Endodermal cell (in vitro differentiated cells): ENCODE measurements at regions not wholly inside any gene's neighbourhood (a gene's known extent, or its start where the extent isn't known, plus 50 kb on each side); places are given as distances from the start of the nearest gene placed in this dataset.

Source experiments
- DNase-seq: peaks from one replicate; pipeline ENCODE4 v3.0.0-alpha.2; 2017
- H3K27ac ChIP-seq: 2 replicates; pipeline ENCODE4 v1.5.1; 2013; ENCODE audit warnings: mild to moderate bottlenecking, low read depth, low read length, moderate library complexity
- H3K27me3 ChIP-seq: 2 replicates; pipeline ENCODE4 v1.6.1; 2013; ENCODE audit warnings: mild to moderate bottlenecking, low read length, moderate library complexity; ENCODE audit not compliant: insufficient read depth, control insufficient read depth, poor library complexity, severe bottlenecking
- H3K36me3 ChIP-seq: 2 replicates; pipeline ENCODE4 v1.7.0; 2013; ENCODE audit warnings: mild to moderate bottlenecking, low read length, moderate library complexity; ENCODE audit not compliant: control insufficient read depth, insufficient read depth
- H3K4me1 ChIP-seq: one replicate; pipeline ENCODE4 v1.7.0; 2013; ENCODE audit warnings: low read length; ENCODE audit not compliant: control insufficient read depth, insufficient read depth
- H3K4me3 ChIP-seq: 2 replicates; pipeline ENCODE4 v1.5.1; 2013; ENCODE audit warnings: mild to moderate bottlenecking, low read length, moderate library complexity
- H3K9ac ChIP-seq: 2 replicates; pipeline ENCODE4 v1.6.1; 2013; ENCODE audit warnings: mild to moderate bottlenecking, low read length, moderate library complexity; ENCODE audit not compliant: poor library complexity, severe bottlenecking; ENCODE audit errors: extremely low read depth
- H3K9me3 ChIP-seq: 2 replicates; pipeline ENCODE4 v1.6.1; 2013; ENCODE audit warnings: mild to moderate bottlenecking, low read length, moderate library complexity; ENCODE audit not compliant: control insufficient read depth
- H3K27ac Mint-ChIP-seq: 2 replicates; pipeline ENCODE4 v1.8.0; 2020; ENCODE audit warnings: mixed read lengths
- H3K27me3 Mint-ChIP-seq: 2 replicates; pipeline ENCODE4 v1.8.0; 2021; ENCODE audit warnings: mild to moderate bottlenecking, mixed read lengths; ENCODE audit not compliant: insufficient read depth
- H3K36me3 Mint-ChIP-seq: 2 replicates; pipeline ENCODE4 v1.8.0; 2020; ENCODE audit warnings: low read depth, mixed read lengths
- H3K4me1 Mint-ChIP-seq: 2 replicates; pipeline ENCODE4 v1.8.0; 2020; ENCODE audit warnings: mixed read lengths
- H3K4me3 Mint-ChIP-seq: 2 replicates; pipeline ENCODE4 v1.8.0; 2020; ENCODE audit warnings: mild to moderate bottlenecking, moderate library complexity, mixed read lengths
- H3K9me3 Mint-ChIP-seq: 2 replicates; pipeline ENCODE4 v1.8.0; 2020; ENCODE audit warnings: mild to moderate bottlenecking, mixed read lengths
- WGBS, 2 experiments: methylation state at CpG; one replicate each; pipeline versions ENCODE4 v1.1.5 to v1.1.7; 2013; ENCODE audit warnings: missing lambda C conversion rate in 2 of 2, mixed read lengths in 1 of 2; ENCODE audit not compliant: insufficient coverage in 1 of 2, insufficient read length in 1 of 2; 5-methylcytosine and 5-hydroxymethylcytosine counted together
- TF ChIP-seq, protein P1 (sequence below): fragments of 200-600 bp; sonication (generic); conservative IDR thresholded peaks from 2 replicates; pipeline ENCODE4 v1.5.0; 2021; ENCODE audit warnings: antibody characterized with exemption, mild to moderate bottlenecking

DNA sequence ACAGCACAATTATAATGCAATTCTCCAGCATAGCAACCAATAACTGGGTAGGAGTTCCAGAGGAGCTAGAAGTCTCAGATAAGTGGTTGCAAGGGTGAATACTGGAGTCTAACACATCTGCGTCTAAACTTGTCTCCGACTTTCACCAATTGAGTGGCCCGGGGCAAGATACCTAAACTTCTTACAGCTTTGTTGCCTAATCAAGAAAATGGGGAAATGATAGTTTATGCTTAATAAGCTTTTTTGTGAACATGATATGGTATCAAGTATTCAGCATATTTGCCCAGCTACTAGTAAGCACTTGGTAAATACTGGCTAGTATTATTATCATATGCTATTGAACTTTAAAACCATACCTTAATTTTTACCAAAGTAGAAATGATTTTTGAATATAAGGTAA is 183.5 kb downstream of the KCNJ2 start:
- Histone ChIP-seq H3K27ac (no peak overlapping the region), H3K4me3 (no peak overlapping the region), H3K9ac (no peak overlapping the region), H3K27me3 (no peaks in the 10 kb centered on the region), H3K4me1 (no peaks in the 10 kb centered on the region), H3K36me3 (no peaks in the 10 kb centered on the region), H3K9me3 (no peaks in the 10 kb centered on the region)
- no peaks in the 10 kb centered on the region for H3K27me3 Mint-ChIP-seq
- no peaks in the 10 kb centered on the region for H3K36me3 Mint-ChIP-seq
- whole genome bisulfite sequencing, 2 experiments = 95 to 96% methylated on average over 3 of the region's 3 CpGs
- H3K4me3 Mint-ChIP-seq = no peak overlapping the region
- H3K4me1 Mint-ChIP-seq = no peaks in the 10 kb centered on the region
- no peaks in the 10 kb centered on the region for H3K9me3 Mint-ChIP-seq
- TF ChIP-seq, protein P1, sequence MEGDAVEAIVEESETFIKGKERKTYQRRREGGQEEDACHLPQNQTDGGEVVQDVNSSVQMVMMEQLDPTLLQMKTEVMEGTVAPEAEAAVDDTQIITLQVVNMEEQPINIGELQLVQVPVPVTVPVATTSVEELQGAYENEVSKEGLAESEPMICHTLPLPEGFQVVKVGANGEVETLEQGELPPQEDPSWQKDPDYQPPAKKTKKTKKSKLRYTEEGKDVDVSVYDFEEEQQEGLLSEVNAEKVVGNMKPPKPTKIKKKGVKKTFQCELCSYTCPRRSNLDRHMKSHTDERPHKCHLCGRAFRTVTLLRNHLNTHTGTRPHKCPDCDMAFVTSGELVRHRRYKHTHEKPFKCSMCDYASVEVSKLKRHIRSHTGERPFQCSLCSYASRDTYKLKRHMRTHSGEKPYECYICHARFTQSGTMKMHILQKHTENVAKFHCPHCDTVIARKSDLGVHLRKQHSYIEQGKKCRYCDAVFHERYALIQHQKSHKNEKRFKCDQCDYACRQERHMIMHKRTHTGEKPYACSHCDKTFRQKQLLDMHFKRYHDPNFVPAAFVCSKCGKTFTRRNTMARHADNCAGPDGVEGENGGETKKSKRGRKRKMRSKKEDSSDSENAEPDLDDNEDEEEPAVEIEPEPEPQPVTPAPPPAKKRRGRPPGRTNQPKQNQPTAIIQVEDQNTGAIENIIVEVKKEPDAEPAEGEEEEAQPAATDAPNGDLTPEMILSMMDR = no peak
- no peak overlapping the region for H3K27ac Mint-ChIP-seq
- no peak for DNase-seq

DNA sequence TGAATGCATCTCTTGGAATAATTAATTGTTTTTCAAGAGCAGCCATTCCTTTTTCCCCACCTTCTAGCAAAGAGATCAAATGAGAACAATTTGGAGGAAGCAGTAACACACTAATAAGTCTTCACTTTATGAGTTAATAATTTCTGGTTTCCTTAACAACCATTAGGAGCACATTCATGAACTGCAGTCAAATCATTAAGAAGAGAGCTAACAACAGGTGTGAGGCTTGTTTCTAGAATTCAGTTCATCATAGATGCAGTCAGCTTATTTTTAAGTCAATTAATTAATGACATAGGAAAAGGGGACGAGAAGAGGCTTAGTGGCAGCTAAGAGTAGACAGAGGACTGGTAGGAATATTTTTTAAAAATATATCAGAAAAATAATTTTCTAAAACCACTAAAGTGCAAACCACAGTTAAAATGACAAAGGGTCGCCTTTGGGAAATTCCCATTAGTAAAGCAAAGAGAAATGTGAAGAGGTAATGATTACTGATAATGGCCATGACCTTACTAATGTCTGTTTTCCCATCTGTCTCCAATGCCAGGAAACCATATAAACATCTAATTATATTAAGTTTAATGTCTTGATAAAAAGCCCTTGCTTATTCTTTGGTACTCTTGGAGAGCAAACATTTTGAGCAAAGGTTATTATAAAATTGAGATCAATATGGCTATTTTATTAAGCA is 184.2 kb downstream of the KCNJ2 start:
- 88% methylated on average over 1 of the region's 2 CpGs; no CpG with 5 or more reads in 1 of the 2 experiments for WGBS, 2 experiments
- no peaks in the 10 kb centered on the region for H3K36me3 Mint-ChIP-seq
- DNase-seq = no peak

DNA sequence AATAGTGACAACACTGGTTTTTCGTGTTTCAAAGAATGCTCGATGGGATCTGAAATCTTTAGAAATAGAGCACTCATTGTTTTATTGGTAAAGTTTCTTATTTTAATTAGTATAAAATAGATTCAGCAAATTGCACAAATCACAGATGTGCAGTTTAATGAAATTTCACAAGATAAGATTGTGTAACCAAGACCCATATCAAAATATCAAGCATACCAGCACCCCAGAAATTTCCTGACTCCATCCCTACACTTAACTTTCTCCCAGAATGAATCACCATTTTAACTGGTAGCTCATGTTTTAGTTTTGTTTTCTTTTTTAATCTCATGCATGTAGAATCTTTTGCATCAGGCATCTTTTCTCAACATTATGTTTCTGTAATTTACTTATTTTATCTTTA is 185.9 kb downstream of the KCNJ2 start:
- H3K4me1 Mint-ChIP-seq = no peaks in the 10 kb centered on the region
- Histone ChIP-seq H3K9ac (no peak overlapping the region), H3K4me1 (no peaks in the 10 kb centered on the region), H3K4me3 (no peak overlapping the region), H3K9me3 (no peaks in the 10 kb centered on the region), H3K27me3 (no peaks in the 10 kb centered on the region), H3K36me3 (no peaks in the 10 kb centered on the region), H3K27ac (no peak overlapping the region)
- no peak overlapping the region for H3K4me3 Mint-ChIP-seq
- no peaks in the 10 kb centered on the region for H3K9me3 Mint-ChIP-seq
- DNase-seq = no peak
- no peak overlapping the region for H3K27ac Mint-ChIP-seq
- TF ChIP-seq, protein P1 = no peak
- 93% methylated on average over 2 of the region's 2 CpGs; no CpG with 5 or more reads in 1 of the 2 experiments for WGBS, 2 experiments
- H3K36me3 Mint-ChIP-seq = no peaks in the 10 kb centered on the region
- no peaks in the 10 kb centered on the region for H3K27me3 Mint-ChIP-seq

More for the DNA sequence above, 184.2 kb downstream of the KCNJ2 start:
- Histone ChIP-seq H3K36me3 (no peaks in the 10 kb centered on the region), H3K4me1 (no peaks in the 10 kb centered on the region), H3K27me3 (no peaks in the 10 kb centered on the region), H3K9ac (no peak overlapping the region), H3K27ac (no peak overlapping the region), H3K9me3 (no peaks in the 10 kb centered on the region), H3K4me3 (no peak overlapping the region)
- TF ChIP-seq, protein P1 = no peak
- Mint-ChIP-seq H3K4me3 (no peak overlapping the region), H3K27me3 (no peaks in the 10 kb centered on the region), H3K9me3 (no peaks in the 10 kb centered on the region), H3K27ac (no peak overlapping the region), H3K4me1 (no peaks in the 10 kb centered on the region)
